Liver (tissue), 3 donors: ENCODE measurements at regions not wholly inside any gene's neighbourhood (a gene's known extent, or its start where the extent isn't known, plus 50 kb on each side); places are given as distances from the start of the nearest gene placed in this dataset.

ENCODE experiments used
- SP1 ChIP-seq: IDR thresholded peaks from 2 replicates; pipeline ENCODE4 v1.6.1; 2018; ENCODE audit warnings: antibody characterized with exemption, mild to moderate bottlenecking
- TF ChIP-seq, protein P1 (sequence below): fragments of 150-350 bp; IDR thresholded peaks from 2 replicates; pipeline ENCODE4 v1.5.1; 2017; ENCODE audit warnings: improper control_type of control experiment, low read depth, low read length; ENCODE audit not compliant: missing input control
- donor health status: healthy.
- donor health status: healthy.

- TF ChIP-seq, protein P1, sequence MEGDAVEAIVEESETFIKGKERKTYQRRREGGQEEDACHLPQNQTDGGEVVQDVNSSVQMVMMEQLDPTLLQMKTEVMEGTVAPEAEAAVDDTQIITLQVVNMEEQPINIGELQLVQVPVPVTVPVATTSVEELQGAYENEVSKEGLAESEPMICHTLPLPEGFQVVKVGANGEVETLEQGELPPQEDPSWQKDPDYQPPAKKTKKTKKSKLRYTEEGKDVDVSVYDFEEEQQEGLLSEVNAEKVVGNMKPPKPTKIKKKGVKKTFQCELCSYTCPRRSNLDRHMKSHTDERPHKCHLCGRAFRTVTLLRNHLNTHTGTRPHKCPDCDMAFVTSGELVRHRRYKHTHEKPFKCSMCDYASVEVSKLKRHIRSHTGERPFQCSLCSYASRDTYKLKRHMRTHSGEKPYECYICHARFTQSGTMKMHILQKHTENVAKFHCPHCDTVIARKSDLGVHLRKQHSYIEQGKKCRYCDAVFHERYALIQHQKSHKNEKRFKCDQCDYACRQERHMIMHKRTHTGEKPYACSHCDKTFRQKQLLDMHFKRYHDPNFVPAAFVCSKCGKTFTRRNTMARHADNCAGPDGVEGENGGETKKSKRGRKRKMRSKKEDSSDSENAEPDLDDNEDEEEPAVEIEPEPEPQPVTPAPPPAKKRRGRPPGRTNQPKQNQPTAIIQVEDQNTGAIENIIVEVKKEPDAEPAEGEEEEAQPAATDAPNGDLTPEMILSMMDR, result no peak
- TF ChIP-seq SP1, result no peak
Measured at GRCh38 chr10:71001470-71001869, 113.1 kb upstream of the PCBD1 start.
